SK-N-SH (cell line): ENCODE measurements at regions not wholly inside any gene's neighbourhood (a gene's known extent, or its start where the extent isn't known, plus 50 kb on each side); places are given as distances from the start of the nearest gene placed in this dataset.

Experiments used
- CTCF ChIP-seq: fragments of 200-600 bp; sonication (generic); IDR thresholded peaks from 2 replicates; pipeline ENCODE4 v1.6.1; 2017; ENCODE audit warnings: antibody characterized with exemption, mild to moderate bottlenecking, moderate library complexity
- ELF1 ChIP-seq: IDR thresholded peaks from 2 replicates; pipeline ENCODE4 v1.4.0; 2012
- GABPA ChIP-seq: IDR thresholded peaks from 2 replicates; pipeline ENCODE4 v1.4.0; 2012; ENCODE audit warnings: low read depth, mild to moderate bottlenecking
- NFIC ChIP-seq: IDR thresholded peaks from 2 replicates; pipeline ENCODE4 v1.4.0; 2012; ENCODE audit warnings: borderline replicate concordance
- RCOR1 ChIP-seq: fragments of 150-350 bp; IDR thresholded peaks from 2 replicates; pipeline ENCODE4 v1.6.1; 2017; ENCODE audit warnings: antibody characterized with exemption, low read length
- SIN3A ChIP-seq: IDR thresholded peaks from 2 replicates; pipeline ENCODE4 v1.6.1; 2012; ENCODE audit warnings: low read depth, mild to moderate bottlenecking, low read length, moderate library complexity, borderline replicate concordance
- TAF1 ChIP-seq: IDR thresholded peaks from 2 replicates; pipeline ENCODE4 v1.6.1; 2012; ENCODE audit warnings: low read depth, mild to moderate bottlenecking, low read length, moderate library complexity, borderline replicate concordance
- TCF12 ChIP-seq: IDR thresholded peaks from 2 replicates; pipeline ENCODE4 v1.4.0; 2012
- YY1 ChIP-seq: IDR thresholded peaks from 2 replicates; pipeline ENCODE4 v1.4.0; 2012; ENCODE audit warnings: low read depth, mild to moderate bottlenecking
- TF ChIP-seq, protein P1 (sequence below): IDR thresholded peaks from 2 replicates; pipeline ENCODE4 v1.4.0; 2012; ENCODE audit warnings: low read depth
- TF ChIP-seq, protein P2 (sequence below): IDR thresholded peaks from 2 replicates; pipeline ENCODE4 v1.6.1; 2012; ENCODE audit warnings: mild to moderate bottlenecking, low read depth, low read length, moderate library complexity

- no peak for TF ChIP-seq GABPA
- TF ChIP-seq TCF12: no peak
- no peak for TF ChIP-seq CTCF
- no peak for TF ChIP-seq YY1
- TF ChIP-seq, protein P1, sequence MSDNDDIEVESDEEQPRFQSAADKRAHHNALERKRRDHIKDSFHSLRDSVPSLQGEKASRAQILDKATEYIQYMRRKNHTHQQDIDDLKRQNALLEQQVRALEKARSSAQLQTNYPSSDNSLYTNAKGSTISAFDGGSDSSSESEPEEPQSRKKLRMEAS: no peak
- TF ChIP-seq TAF1: no peak
- no peak for TF ChIP-seq RCOR1
- no peak for TF ChIP-seq NFIC
- TF ChIP-seq ELF1: no peak
- TF ChIP-seq, protein P2, sequence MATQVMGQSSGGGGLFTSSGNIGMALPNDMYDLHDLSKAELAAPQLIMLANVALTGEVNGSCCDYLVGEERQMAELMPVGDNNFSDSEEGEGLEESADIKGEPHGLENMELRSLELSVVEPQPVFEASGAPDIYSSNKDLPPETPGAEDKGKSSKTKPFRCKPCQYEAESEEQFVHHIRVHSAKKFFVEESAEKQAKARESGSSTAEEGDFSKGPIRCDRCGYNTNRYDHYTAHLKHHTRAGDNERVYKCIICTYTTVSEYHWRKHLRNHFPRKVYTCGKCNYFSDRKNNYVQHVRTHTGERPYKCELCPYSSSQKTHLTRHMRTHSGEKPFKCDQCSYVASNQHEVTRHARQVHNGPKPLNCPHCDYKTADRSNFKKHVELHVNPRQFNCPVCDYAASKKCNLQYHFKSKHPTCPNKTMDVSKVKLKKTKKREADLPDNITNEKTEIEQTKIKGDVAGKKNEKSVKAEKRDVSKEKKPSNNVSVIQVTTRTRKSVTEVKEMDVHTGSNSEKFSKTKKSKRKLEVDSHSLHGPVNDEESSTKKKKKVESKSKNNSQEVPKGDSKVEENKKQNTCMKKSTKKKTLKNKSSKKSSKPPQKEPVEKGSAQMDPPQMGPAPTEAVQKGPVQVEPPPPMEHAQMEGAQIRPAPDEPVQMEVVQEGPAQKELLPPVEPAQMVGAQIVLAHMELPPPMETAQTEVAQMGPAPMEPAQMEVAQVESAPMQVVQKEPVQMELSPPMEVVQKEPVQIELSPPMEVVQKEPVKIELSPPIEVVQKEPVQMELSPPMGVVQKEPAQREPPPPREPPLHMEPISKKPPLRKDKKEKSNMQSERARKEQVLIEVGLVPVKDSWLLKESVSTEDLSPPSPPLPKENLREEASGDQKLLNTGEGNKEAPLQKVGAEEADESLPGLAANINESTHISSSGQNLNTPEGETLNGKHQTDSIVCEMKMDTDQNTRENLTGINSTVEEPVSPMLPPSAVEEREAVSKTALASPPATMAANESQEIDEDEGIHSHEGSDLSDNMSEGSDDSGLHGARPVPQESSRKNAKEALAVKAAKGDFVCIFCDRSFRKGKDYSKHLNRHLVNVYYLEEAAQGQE: no peak
- TF ChIP-seq SIN3A: no peak
Observed at GRCh38 chr10:130708465-130709070, 572.4 kb downstream of the GLRX3 start.
